Vagina (tissue), 2 donors: ENCODE measurements at regions not wholly inside any gene's neighbourhood (a gene's known extent, or its start where the extent isn't known, plus 50 kb on each side); places are given as distances from the start of the nearest gene placed in this dataset.

Experiments
- DNase-seq, 2 donors: peaks; one replicate each; pipeline ENCODE4 v3.0.0-alpha.2; 2017; ENCODE audit errors: extremely low spot score in 2 of 2
- H3K27ac ChIP-seq: fragments of 200-600 bp; sonication (generic); one replicate; pipeline ENCODE4 v1.5.1; 2019
- H3K27me3 ChIP-seq: fragments of 200-600 bp; sonication (generic); one replicate; pipeline ENCODE4 v1.5.1; 2019
- H3K36me3 ChIP-seq, 2 donors: fragments of 200-600 bp; sonication (generic); one replicate each; pipeline ENCODE4 v1.5.1; 2017 to 2019
- H3K4me1 ChIP-seq: fragments of 200-600 bp; sonication (generic); one replicate; pipeline ENCODE4 v1.5.1; 2019
- H3K4me3 ChIP-seq, 2 donors: fragments of 200-600 bp; sonication (generic); 1 replicate in 1 of 2; 2 replicates in 1 of 2; pipeline ENCODE4 v1.5.1; 2016 to 2019
- H3K9me3 ChIP-seq: fragments of 200-600 bp; sonication (generic); one replicate; pipeline ENCODE4 v1.5.1; 2019
- CTCF ChIP-seq, 3 experiments: fragments of 450-650 bp in 2 of 3; fragments of 200-600 bp in 1 of 3; sonication (generic) in 1 of 3; IDR thresholded peaks; one replicate each; pipeline ENCODE4 v1.5.1; 2017 to 2019; ENCODE audit warnings: antibody characterized with exemption in 3 of 3, mild to moderate bottlenecking in 2 of 3, moderate library complexity in 2 of 3
- POLR2A ChIP-seq, 2 donors: fragments of 450-650 bp; IDR thresholded peaks; one replicate each; pipeline ENCODE4 v1.6.1; 2017; ENCODE audit warnings: antibody characterized with exemption in 2 of 2, mild to moderate bottlenecking in 2 of 2, moderate library complexity in 2 of 2
- POLR2AphosphoS5 ChIP-seq, 2 donors: sonication (generic); formaldehyde crosslinking; IDR thresholded peaks; one replicate each; pipeline ENCODE4 v1.9.0; 2017; ENCODE audit warnings: antibody characterized with exemption in 2 of 2, mild to moderate bottlenecking in 2 of 2, low read depth in 1 of 2; ENCODE audit not compliant: insufficient read depth in 1 of 2
- intact Hi-C: fragments of 100-400 bp; cut with DNase I; formaldehyde crosslinking; loops from one replicate; pipeline ENCODE4 v1.15.1; 2023

- intact Hi-C loops, result loop anchor here (2.0 kb wide), 1 partner anchor 34 kb away; no protein-coding TSS in a partner anchor
- DNase-seq, result no peak
These were observed 216.1 kb upstream of the ZMIZ1 start for GRCh38 chr10:78852466-78853240.

DNA sequence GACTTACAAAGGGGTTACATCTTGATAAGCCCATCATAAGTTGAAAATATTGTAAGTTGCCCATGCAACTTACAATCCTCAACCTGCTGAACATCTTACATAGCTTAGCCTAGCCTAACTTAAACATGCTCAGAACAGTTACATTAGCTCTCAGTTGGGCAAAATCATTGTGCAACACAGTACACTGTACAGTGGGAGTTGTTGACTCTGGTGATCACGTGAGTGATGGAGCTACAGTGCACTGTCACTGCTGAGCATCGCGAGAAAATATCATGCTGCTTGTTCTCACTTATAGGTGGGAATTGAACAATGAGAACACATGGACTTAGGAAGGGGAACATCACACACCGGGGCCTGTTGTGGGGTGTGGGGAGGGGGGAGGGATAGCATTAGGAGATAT lies 214.9 kb upstream of the ZMIZ1 start:
- TF ChIP-seq POLR2AphosphoS5 (IDR thresholded peaks at IDR 0.05; ENCODE audit: insufficient read depth in 1 of 2, low read depth in 1 of 2) (no peak), CTCF (IDR thresholded peaks at IDR 0.05) (no peak), POLR2A (IDR thresholded peaks at IDR 0.05) (no peak)
- no peak overlapping the region for H3K4me3 ChIP-seq
- peaks cover 13% of the 10 kb centered on the region for H3K4me1 ChIP-seq
- H3K9me3 ChIP-seq, result no peaks in the 10 kb centered on the region
- no peaks in the 10 kb centered on the region for H3K36me3 ChIP-seq
- no peak overlapping the region for H3K27ac ChIP-seq
- intact Hi-C loops, result loop anchor here (2.0 kb wide), 1 partner anchor 35 kb away; no protein-coding TSS in a partner anchor
- H3K27me3 ChIP-seq, result no peaks in the 10 kb centered on the region
- DNase-seq, result no peak

More at GRCh38 chr10:78852466-78853240, 216.1 kb upstream of the ZMIZ1 start:
- Histone ChIP-seq H3K9me3 (no peaks in the 10 kb centered on the region), H3K27ac (no peak overlapping the region), H3K27me3 (no peaks in the 10 kb centered on the region), H3K4me1 (peaks cover 13% of the 10 kb centered on the region), H3K4me3 (no peak overlapping the region), H3K36me3 (no peaks in the 10 kb centered on the region)
- TF ChIP-seq CTCF (IDR thresholded peaks at IDR 0.05) (no peak), POLR2AphosphoS5 (IDR thresholded peaks at IDR 0.05; ENCODE audit: insufficient read depth in 1 of 2, low read depth in 1 of 2) (no peak), POLR2A (IDR thresholded peaks at IDR 0.05) (no peak)

DNA sequence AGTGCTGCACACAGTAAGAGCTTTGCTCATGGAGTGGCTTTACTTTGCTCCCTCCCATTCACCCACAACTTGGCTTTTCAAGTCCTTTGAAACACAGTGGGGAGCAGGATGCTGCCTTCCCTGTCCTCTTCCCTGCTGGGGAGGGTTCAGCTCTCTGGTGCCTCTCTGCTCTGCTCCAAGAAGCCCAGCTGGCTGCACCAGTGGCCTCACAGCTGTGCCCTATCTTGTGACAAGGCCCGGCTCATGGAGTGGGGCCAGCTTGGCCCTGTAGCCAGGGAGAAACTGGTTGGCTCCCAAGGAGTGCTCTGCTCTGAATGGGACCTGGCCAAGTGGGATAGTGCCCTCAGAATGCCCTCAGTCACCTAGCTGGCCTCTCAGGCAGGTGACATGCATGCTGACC lies 212.3 kb upstream of the ZMIZ1 start:
- no peak overlapping the region for H3K4me3 ChIP-seq
- no peaks in the 10 kb centered on the region for H3K27me3 ChIP-seq
- TF ChIP-seq POLR2A (IDR thresholded peaks at IDR 0.05) (no peak), POLR2AphosphoS5 (IDR thresholded peaks at IDR 0.05; ENCODE audit: insufficient read depth in 1 of 2, low read depth in 1 of 2) (no peak), CTCF (IDR thresholded peaks at IDR 0.05) (no peak)
- H3K9me3 ChIP-seq, result no peaks in the 10 kb centered on the region
- DNase-seq, result peak in 1 of 2 donors; percentile 64
- peaks cover 7% of the 10 kb centered on the region for H3K4me1 ChIP-seq
- intact Hi-C loops, result no loop called here
- no peaks in the 10 kb centered on the region for H3K36me3 ChIP-seq
- H3K27ac ChIP-seq, result no peak overlapping the region

- DNase-seq, result peak in 1 of 2 donors; percentile 40
- no peaks in the 10 kb centered on the region for H3K27me3 ChIP-seq
- no peak overlapping the region for H3K4me3 ChIP-seq
- intact Hi-C loops, result no loop called here
- TF ChIP-seq POLR2AphosphoS5 (IDR thresholded peaks at IDR 0.05; ENCODE audit: insufficient read depth in 1 of 2, low read depth in 1 of 2) (no peak), CTCF (IDR thresholded peaks at IDR 0.05) (no peak), POLR2A (IDR thresholded peaks at IDR 0.05) (no peak)
- no peaks in the 10 kb centered on the region for H3K36me3 ChIP-seq
- H3K4me1 ChIP-seq, result peaks cover 5% of the 10 kb centered on the region
- H3K9me3 ChIP-seq, result no peaks in the 10 kb centered on the region
- no peak overlapping the region for H3K27ac ChIP-seq
These were observed 211.6 kb upstream of the ZMIZ1 start for GRCh38 chr10:78857193-78857592.

- Histone ChIP-seq H3K36me3 (no peaks in the 10 kb centered on the region), H3K27me3 (no peaks in the 10 kb centered on the region), H3K4me3 (no peak overlapping the region), H3K4me1 (peaks cover 5% of the 10 kb centered on the region), H3K27ac (no peak overlapping the region), H3K9me3 (no peaks in the 10 kb centered on the region)
- intact Hi-C loops, result no loop called here
- DNase-seq, result peak in 1 of 2 donors; percentile 46
- no peak for TF ChIP-seq CTCF (IDR thresholded peaks at IDR 0.05)
- no peak for TF ChIP-seq POLR2A (IDR thresholded peaks at IDR 0.05)
- no peak for TF ChIP-seq POLR2AphosphoS5 (IDR thresholded peaks at IDR 0.05; ENCODE audit: insufficient read depth in 1 of 2, low read depth in 1 of 2)
These were observed 209.5 kb upstream of the ZMIZ1 start for GRCh38 chr10:78859266-78859665.
